ENCODE measurements at regions not wholly inside any gene's neighbourhood (a gene's known extent, or its start where the extent isn't known, plus 50 kb on each side); places are given as distances from the start of the nearest gene placed in this dataset.

DNA sequence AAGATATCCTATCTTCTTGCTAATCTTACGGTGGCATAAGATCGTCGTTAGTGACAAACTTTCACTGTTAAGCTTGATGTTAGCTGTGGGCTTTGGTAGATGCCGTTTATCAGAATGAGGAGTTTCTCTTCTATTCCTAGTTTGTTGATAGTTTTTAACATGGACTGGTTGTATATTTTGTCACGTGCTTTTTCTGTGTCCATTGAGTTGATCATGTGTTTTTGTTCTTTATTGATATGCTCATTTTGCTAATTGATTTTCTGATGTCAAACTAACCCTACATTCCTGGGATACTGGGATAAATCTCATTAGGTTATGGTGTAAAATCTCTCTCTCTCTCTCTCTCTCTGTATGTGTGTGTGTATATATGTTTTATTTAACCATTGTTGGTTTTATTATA, 545.1 kb downstream of the AACS start:
- TF ChIP-seq, protein P1, sequence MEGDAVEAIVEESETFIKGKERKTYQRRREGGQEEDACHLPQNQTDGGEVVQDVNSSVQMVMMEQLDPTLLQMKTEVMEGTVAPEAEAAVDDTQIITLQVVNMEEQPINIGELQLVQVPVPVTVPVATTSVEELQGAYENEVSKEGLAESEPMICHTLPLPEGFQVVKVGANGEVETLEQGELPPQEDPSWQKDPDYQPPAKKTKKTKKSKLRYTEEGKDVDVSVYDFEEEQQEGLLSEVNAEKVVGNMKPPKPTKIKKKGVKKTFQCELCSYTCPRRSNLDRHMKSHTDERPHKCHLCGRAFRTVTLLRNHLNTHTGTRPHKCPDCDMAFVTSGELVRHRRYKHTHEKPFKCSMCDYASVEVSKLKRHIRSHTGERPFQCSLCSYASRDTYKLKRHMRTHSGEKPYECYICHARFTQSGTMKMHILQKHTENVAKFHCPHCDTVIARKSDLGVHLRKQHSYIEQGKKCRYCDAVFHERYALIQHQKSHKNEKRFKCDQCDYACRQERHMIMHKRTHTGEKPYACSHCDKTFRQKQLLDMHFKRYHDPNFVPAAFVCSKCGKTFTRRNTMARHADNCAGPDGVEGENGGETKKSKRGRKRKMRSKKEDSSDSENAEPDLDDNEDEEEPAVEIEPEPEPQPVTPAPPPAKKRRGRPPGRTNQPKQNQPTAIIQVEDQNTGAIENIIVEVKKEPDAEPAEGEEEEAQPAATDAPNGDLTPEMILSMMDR (IDR thresholded peaks at IDR 0.05; ENCODE audit: insufficient read depth, low read length) = no peak
- no peak for DNase-seq (ENCODE audit: low read depth)
- H3K4me3 ChIP-seq (ENCODE audit: low read depth, low read length) = no peak overlapping the region

DNA sequence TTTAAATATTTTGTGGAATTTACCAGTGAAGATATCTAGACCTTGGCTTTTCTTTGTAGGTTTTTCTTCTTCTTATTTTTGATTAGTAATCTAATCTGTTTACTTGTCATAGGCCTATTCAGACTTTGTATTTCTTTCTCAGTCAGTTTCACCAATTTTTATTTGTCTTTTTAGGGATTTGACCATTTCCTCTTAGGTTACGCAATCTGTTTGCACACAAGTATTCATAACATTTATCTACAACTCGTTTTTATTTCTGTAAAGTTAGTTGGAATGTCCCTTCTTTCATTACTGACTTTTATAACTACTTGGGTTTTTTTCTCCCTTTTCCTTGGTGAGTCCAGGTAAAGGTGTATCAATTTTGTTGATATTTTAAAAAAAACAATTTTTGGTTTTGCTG, 545.7 kb downstream of the AACS start:
- TF ChIP-seq, protein P1 (IDR thresholded peaks at IDR 0.05; ENCODE audit: insufficient read depth, low read length) = no peak
- no peak for DNase-seq (ENCODE audit: low read depth)
- H3K4me3 ChIP-seq (ENCODE audit: low read depth, low read length) = no peak overlapping the region

DNA sequence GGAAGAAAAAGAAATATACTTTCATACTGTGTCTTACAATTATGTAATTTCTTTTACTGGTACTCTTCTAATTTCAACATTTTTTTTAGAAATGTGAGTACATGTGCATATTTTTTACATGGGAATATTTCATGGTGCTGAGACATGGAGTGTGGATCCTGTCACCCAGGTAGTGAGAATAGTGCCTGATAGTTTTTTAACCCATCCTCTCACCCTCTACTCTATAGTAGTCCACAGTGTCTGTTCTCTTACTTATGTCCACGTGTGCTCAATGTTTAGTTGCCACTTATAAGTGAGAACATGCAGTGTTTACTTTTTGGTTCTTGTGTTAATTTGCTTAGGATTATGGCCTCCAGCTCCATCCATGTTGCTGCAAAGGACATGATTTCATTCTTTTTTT, 548.8 kb downstream of the AACS start:
- DNase-seq (ENCODE audit: low read depth) = no peak
- no peak overlapping the region for H3K4me3 ChIP-seq (ENCODE audit: low read depth, low read length)
- TF ChIP-seq, protein P1 (IDR thresholded peaks at IDR 0.05; ENCODE audit: insufficient read depth, low read length) = no peak

DNA sequence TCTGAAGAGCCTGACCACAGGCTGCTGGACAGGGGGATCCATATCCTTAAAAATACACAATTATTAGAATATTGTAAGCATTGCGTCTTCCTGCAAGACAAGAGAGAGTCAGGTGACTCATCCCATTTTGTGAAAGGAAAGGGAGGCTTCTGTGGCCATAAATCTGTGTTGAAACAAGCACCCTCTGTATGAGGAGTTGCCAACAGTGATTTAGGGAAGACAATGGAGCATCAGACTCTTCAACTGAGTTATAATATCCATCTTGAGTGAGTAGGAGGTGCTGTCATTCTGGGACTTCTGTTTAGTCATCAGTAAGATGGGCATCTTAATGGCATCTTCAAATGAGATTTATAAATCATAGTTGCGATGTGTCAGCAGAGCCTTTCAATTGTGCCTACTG, 554.5 kb downstream of the AACS start:
- no peak overlapping the region for H3K4me3 ChIP-seq (ENCODE audit: low read depth, low read length)
- TF ChIP-seq, protein P1 (IDR thresholded peaks at IDR 0.05; ENCODE audit: insufficient read depth, low read length) = no peak
- no peak for DNase-seq (ENCODE audit: low read depth)

DNA sequence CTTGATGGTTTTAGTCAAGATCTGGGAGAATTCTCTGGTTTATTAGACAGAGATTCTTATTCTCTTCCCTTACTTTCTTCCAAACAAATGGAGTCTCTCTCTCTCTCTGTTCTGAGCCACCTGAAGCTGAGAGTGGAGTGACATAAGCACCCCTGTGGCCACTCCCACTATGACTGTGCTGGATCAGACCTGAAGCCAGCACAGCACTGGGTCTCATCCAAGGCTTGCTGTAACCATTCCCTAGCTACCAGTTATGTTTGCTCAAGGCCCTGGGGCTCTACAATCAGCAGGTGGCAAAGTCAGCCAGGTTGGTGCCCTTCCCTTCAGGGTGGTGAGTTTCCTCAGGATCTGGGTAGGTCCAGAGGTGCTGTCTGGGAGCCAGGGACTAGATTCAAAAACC, 568.5 kb downstream of the AACS start:
- TF ChIP-seq, protein P1 (IDR thresholded peaks at IDR 0.05; ENCODE audit: insufficient read depth, low read length) = no peak
- DNase-seq (ENCODE audit: low read depth) = no peak
- no peak overlapping the region for H3K4me3 ChIP-seq (ENCODE audit: low read depth, low read length)

DNA sequence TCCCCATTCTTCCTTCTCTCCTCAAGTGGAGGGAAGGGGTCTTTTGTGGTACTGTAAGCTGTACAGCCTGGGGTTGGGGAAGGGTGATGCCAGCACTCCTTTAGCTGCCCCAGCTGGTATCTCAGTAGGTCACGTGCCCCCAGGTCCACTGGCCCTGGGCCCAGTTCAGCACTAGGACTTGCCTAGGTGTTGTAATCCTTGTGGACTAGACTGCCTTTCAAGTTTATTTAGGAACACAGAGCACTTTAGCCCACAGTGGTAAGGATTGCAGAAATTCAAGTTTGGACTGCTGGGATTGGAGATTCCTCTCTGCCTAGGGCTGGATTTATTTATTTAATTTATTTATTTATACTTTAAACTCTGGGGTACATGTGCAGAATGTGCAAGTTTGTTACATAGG, 569.6 kb downstream of the AACS start:
- no peak for DNase-seq (ENCODE audit: low read depth)
- H3K4me3 ChIP-seq (ENCODE audit: low read depth, low read length) = no peak overlapping the region
- TF ChIP-seq, protein P1 (IDR thresholded peaks at IDR 0.05; ENCODE audit: insufficient read depth, low read length) = no peak

DNA sequence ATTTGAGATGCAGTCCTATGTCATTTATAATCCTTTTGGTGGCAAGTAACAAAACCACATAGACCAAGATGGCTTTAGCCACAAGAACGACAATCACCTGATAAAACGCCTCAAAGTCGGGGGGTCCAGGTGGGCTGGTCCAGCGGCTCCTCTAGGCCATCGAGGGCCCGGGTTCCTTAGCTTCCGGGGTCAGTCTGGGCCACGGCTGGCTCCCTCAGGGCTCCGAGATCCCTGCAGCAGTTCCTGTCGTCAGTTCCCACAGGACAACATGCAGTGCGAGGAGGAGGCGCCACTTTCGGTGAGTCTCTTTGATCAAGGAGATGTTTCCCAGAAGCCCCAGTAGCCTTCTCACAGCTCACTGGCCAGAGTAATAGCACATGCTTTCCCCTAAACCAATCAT, 574.6 kb downstream of the AACS start:
- no peak for DNase-seq (ENCODE audit: low read depth)
- TF ChIP-seq, protein P1 (IDR thresholded peaks at IDR 0.05; ENCODE audit: insufficient read depth, low read length) = no peak
- H3K4me3 ChIP-seq (ENCODE audit: low read depth, low read length) = no peak overlapping the region

Data from fibroblast of the aortic adventitia (primary cell).